Loucy (cell line): ENCODE measurements at regions not wholly inside any gene's neighbourhood (a gene's known extent, or its start where the extent isn't known, plus 50 kb on each side); places are given as distances from the start of the nearest gene placed in this dataset.

Experiments
- CTCF ChIP-seq: fragments of 200-600 bp; sonication (generic); conservative IDR thresholded peaks from 2 replicates; pipeline ENCODE4 v1.5.1; 2014; ENCODE audit warnings: mild to moderate bottlenecking, antibody characterized with exemption, low read length
- EZH2phosphoT487 ChIP-seq: fragments of 200-600 bp; IDR thresholded peaks from 2 replicates; pipeline ENCODE4 v1.6.1; 2018; ENCODE audit warnings: antibody characterized with exemption, mild to moderate bottlenecking, moderate library complexity, borderline replicate concordance

GRCh38 chr14:36455241-36455627 is 64.8 kb downstream of the NKX2-1 start:
- no peak for TF ChIP-seq CTCF
- no peak for TF ChIP-seq EZH2phosphoT487
